Fibroblast of lung (primary cell): ENCODE measurements at regions not wholly inside any gene's neighbourhood (a gene's known extent, or its start where the extent isn't known, plus 50 kb on each side); places are given as distances from the start of the nearest gene placed in this dataset.

ENCODE experiments used
- CTCF ChIP-seq, 2 donors: IDR thresholded peaks in 1 of 2; conservative IDR thresholded peaks in 1 of 2; 1 replicate in 1 of 2; 2 replicates in 1 of 2; pipeline ENCODE4 v1.5.1; 2011 to 2012; ENCODE audit warnings: low read length in 2 of 2, control low read depth in 1 of 2, inconsistent platforms in 1 of 2, low read depth in 1 of 2, mild to moderate bottlenecking in 1 of 2
- EZH2 ChIP-seq: IDR thresholded peaks from 2 replicates; pipeline ENCODE4 v1.5.1; 2012; ENCODE audit warnings: low read length, control low read depth, mild to moderate bottlenecking; ENCODE audit errors: missing control alignments

GRCh38 chr6:44727651-44728630, 340.4 kb downstream of the CDC5L start:
- no peak for TF ChIP-seq CTCF (conservative IDR thresholded peaks at IDR 0.05 in 1 of 2, IDR thresholded peaks at IDR 0.05 in 1 of 2; ENCODE audit: low read depth in 1 of 2, low read length in 2 of 2)
- no peak for TF ChIP-seq EZH2
